ENCODE measurements at regions not wholly inside any gene's neighbourhood (a gene's known extent, or its start where the extent isn't known, plus 50 kb on each side); places are given as distances from the start of the nearest gene placed in this dataset.
A peak's percentile ranks its signal among the peaks of the same experiment; 100 is the strongest.
"Not testable (repeated sequence)": the region's sequence is repeated elsewhere in the genome, so short reads cannot be mapped to it uniquely, and the experiment has no call there.

- H3K9me1 ChIP-seq (ENCODE audit: control insufficient read depth, insufficient read depth, low read length); POLR2A ChIA-PET; BruUV-seq (replicated peaks); ATAC-seq; H3K27ac ChIP-seq (ENCODE audit: extremely low read depth, low read depth, low read length); H3K9ac ChIP-seq (ENCODE audit: insufficient read depth in 1 of 2, low read depth in 2 of 2, low read length in 2 of 2); H3K27me3 ChIP-seq (ENCODE audit: control insufficient read depth in 2 of 2, insufficient read depth in 2 of 2, low read length in 2 of 2); FAIRE-seq; CTCF ChIA-PET (ENCODE audit: low intra/inter-chr PET ratio); H3K36me3 ChIP-seq (ENCODE audit: control insufficient read depth, insufficient read depth, low read length); H3K9me3 ChIP-seq (replicated peaks; ENCODE audit: control insufficient read depth, insufficient read depth, low read depth, low read length); intact Hi-C loops (cut with micrococcal nuclease); H4K20me1 ChIP-seq (replicated peaks; ENCODE audit: control insufficient read depth, insufficient read depth, low read length); H3K79me2 ChIP-seq (ENCODE audit: control insufficient read depth, insufficient read depth, low read length); H3K4me2 ChIP-seq (ENCODE audit: insufficient read depth, low read length); DNase-seq (ENCODE audit: extremely low read depth in 1 of 4, low spot score in 3 of 4); H3K4me1 ChIP-seq (replicated peaks in 1 of 2; ENCODE audit: control insufficient read depth in 2 of 2, insufficient read depth in 2 of 2, low read length in 2 of 2); H2AFZ ChIP-seq (ENCODE audit: low read depth, low read length); H3K4me3 ChIP-seq: not testable (repeated sequence)
- in situ Hi-C loops (cut with MboI), result loop anchor here (10.0 kb wide), 1 partner anchor 930 kb away; no protein-coding TSS in a partner anchor
- 0% methylated on average over 4 of the region's 15 CpGs for WGBS (ENCODE audit: insufficient coverage, low coverage, missing lambda C conversion rate)
Measured at GRCh38 chr9:63774369-63775091, 1510.5 kb downstream of the FOXD4L5 start.

- H3K79me2 ChIP-seq (ENCODE audit: control insufficient read depth, insufficient read depth, low read length); BruUV-seq (replicated peaks); H3K4me3 ChIP-seq; H3K9me1 ChIP-seq (ENCODE audit: control insufficient read depth, insufficient read depth, low read length); DNase-seq (ENCODE audit: extremely low read depth in 1 of 4, low spot score in 3 of 4); H3K27ac ChIP-seq (ENCODE audit: extremely low read depth, low read depth, low read length); H3K4me2 ChIP-seq (ENCODE audit: insufficient read depth, low read length); CTCF ChIA-PET (ENCODE audit: low intra/inter-chr PET ratio); ATAC-seq; H3K9ac ChIP-seq (ENCODE audit: insufficient read depth in 1 of 2, low read depth in 2 of 2, low read length in 2 of 2); H4K20me1 ChIP-seq (replicated peaks; ENCODE audit: control insufficient read depth, insufficient read depth, low read length); FAIRE-seq; H3K4me1 ChIP-seq (replicated peaks in 1 of 2; ENCODE audit: control insufficient read depth in 2 of 2, insufficient read depth in 2 of 2, low read length in 2 of 2); POLR2A ChIA-PET; H3K9me3 ChIP-seq (replicated peaks; ENCODE audit: control insufficient read depth, insufficient read depth, low read depth, low read length); intact Hi-C loops (cut with micrococcal nuclease); in situ Hi-C loops (cut with MboI); H2AFZ ChIP-seq (ENCODE audit: low read depth, low read length); H3K36me3 ChIP-seq (ENCODE audit: control insufficient read depth, insufficient read depth, low read length); H3K27me3 ChIP-seq (ENCODE audit: control insufficient read depth in 2 of 2, insufficient read depth in 2 of 2, low read length in 2 of 2); TF ChIP-seq ATF3 (CRISPR knock-in tag; conservative IDR thresholded peaks at IDR 0.05): not testable (repeated sequence)
- 2% methylated on average over 9 of the region's 13 CpGs for WGBS (ENCODE audit: insufficient coverage, low coverage, missing lambda C conversion rate)
- peak; percentile 41; the same call in 1 of the 2 replicates for TF ChIP-seq ATF3 (IDR thresholded peaks at IDR 0.05)
Measured at GRCh38 chr9:63762230-63762629, 1522.8 kb downstream of the FOXD4L5 start.
